Motor neuron (in vitro differentiated cells): ENCODE measurements at regions not wholly inside any gene's neighbourhood (a gene's known extent, or its start where the extent isn't known, plus 50 kb on each side); places are given as distances from the start of the nearest gene placed in this dataset.
A peak's percentile ranks its signal among the peaks of the same experiment; 100 is the strongest.
"Not testable (repeated sequence)": the region's sequence is repeated elsewhere in the genome, so short reads cannot be mapped to it uniquely, and the experiment has no call there.

Source experiments
- ATAC-seq, 8 experiments: fragments of 200-7000 bp; cut with Tn5 transposase; replicated peaks in 6 of 8; 2 replicates each; pipeline ENCODE4 v1.8.0; 2021; ENCODE audit warnings: mild to moderate bottlenecking in 8 of 8, moderate library complexity in 8 of 8
- H3K27ac ChIP-seq, 2 donors: fragments of 250-450 bp; sonication (Bioruptor Pico); 2 replicates each; pipeline ENCODE4 v1.9.0; 2021; ENCODE audit warnings: antibody characterized with exemption in 2 of 2, mild to moderate bottlenecking in 2 of 2, moderate library complexity in 1 of 2
- H3K4me1 ChIP-seq, 2 donors: fragments of 250-450 bp; sonication (Bioruptor Pico); replicated peaks in 1 of 2; 2 replicates each; pipeline ENCODE4 v1.6.1; 2021; ENCODE audit warnings: antibody characterized with exemption in 2 of 2, mild to moderate bottlenecking in 2 of 2, moderate library complexity in 1 of 2
- H3K4me3 ChIP-seq, 5 donors: fragments of 250-450 bp; sonication (Bioruptor Pico); 2 replicates each; pipeline ENCODE4 v1.9.0; 2021; ENCODE audit warnings: antibody characterized with exemption in 5 of 5, mild to moderate bottlenecking in 5 of 5, moderate library complexity in 4 of 5
- WGBS, 10 experiments: fragments of 450-650 bp; shearing (Covaris generic); methylation state at CpG; one replicate each; pipeline ENCODE4 v1.0.0; 2022; 5-methylcytosine and 5-hydroxymethylcytosine counted together
- in situ Hi-C, 9 experiments: fragments of 400-800 bp; cut with MboI; loops; one replicate each; pipeline ENCODE4 v1.15.0; 2021; ENCODE audit warnings: low sequenced_read_pairs in 9 of 9, low pct_unique_long_range_greater_than_20kb in 2 of 9; ENCODE audit not compliant: unreplicated experiment in 9 of 9

DNA sequence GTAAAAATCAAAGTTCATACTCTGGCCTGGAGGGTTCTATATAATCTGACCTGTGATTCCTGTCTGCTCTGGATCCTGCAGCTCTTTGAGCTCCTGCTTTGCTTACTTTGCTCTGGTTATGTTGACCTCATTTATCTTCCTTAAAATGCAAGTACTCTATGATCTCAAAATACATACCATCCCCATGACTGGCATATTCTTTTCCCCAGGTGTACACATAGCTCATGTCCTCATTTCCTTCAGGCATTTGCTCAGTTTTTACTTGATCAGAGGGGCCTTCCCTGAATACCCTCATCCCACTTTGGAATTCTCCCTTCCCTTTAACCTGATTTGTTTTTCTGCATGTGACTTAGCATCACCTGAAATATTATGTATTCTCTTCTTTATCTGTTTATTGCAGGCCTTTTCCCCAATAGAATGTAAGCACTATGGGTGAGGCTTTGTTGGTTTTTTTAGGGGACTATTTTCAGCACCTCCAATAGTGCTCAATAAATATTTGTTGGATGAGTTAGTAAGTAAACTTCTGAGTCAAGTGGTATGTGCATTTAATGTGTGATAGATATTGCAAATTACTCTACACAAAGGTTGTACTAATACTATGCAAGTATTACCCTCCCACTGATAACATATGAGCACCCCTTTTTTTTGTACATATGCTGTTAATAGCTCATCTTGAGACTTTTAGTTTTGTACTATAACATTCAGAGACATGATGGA lies 211.5 kb downstream of the NMUR2 start:
- Histone ChIP-seq H3K27ac (no peak overlapping the region), H3K4me1 (peaks cover 0 to 19% of the 10 kb centered on the region in 2 donors), H3K4me3 (no peak overlapping the region)
- in situ Hi-C loops, result no loop called here
- ATAC-seq, result no peak

DNA sequence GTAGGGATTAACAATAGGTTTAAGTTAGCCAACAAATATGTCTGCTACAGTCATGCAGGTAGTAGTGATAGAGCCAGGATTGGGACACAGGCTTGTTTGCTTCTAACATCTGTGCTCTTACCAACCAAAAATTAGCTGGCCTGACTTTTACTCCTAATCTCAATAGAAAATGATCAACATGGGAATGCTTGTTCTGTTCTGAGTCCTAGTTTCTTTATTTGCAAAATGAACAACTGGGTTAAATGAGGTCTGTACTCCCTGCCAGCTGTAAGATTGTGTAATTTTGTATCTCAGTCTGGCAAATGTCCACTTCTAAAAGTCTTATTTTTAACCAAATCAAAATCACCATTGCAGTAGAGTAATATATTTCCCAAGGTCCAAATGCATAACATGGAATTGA lies 216.8 kb downstream of the NMUR2 start:
- Histone ChIP-seq H3K4me1 (peaks cover 7 to 14% of the 10 kb centered on the region in 2 donors), H3K4me3 (no peak overlapping the region)
- ATAC-seq, result no peak

DNA sequence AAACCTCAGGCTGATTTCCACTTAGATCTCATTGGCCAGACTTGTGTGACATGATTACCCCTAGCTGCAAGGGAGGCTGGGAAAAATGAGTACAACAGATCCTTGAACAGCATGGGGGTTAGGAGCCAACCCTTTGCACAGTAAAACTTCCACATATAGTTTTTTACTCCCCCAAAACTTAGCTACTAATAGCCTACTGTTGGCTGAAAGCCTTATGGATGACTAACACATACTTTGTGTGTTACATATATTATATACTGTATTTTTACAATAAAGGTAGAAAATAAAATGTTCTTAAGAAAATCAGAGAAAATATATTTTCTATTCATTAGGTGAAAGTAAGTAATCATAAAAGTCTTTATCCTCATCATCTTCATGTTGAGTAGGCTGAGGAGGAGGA lies 217.4 kb downstream of the NMUR2 start:
- in situ Hi-C loops, result no loop called here
- H3K4me3 ChIP-seq, result no peak overlapping the region
- H3K4me1 ChIP-seq, result peaks cover 7 to 14% of the 10 kb centered on the region in 2 donors
- no peak overlapping the region for H3K27ac ChIP-seq
- no peak for ATAC-seq

More for the DNA sequence above, 216.8 kb downstream of the NMUR2 start:
- H3K27ac ChIP-seq, result no peak overlapping the region
- in situ Hi-C loops, result no loop called here

DNA sequence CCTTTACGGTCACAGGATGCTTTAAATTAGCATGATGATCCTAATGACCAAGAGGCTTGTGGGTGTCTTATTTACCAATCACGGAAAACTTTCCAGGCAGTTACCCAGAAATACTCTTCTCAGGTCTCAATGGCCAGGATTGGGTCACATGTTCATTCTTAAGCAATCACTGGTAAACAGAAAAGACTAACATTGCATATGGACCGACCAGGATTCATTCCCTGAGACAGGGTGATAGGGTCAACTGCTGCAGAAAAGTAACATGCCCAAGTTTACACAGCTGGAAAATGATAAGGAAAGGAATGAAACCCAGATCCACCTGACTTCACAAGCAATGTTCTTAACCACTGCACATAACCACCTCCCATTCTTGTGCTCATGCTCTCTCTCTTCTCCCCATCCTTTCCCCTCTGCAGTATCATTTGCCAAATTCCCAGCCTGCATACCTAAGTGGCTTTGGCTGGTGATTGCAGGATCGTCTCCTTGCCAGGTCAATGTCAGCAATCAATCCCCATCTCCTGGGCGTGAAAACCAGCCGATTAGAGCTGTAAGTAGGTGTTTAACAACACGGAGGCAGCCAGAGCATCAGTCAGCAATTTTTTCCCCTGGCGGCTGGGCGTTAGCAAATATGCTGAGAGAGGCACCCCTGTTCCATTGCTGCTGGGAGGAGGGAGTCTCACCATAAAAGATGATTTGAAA lies 219.4 kb downstream of the NMUR2 start:
- WGBS, 10 experiments, result 0 to 74% (median 45%) methylated on average over 1 to 8 of the region's 9 CpGs; no CpG with 5 or more reads in 1 of the 10 experiments
- H3K4me1 ChIP-seq, result peaks cover 7 to 14% of the 10 kb centered on the region in 2 donors
- ATAC-seq, result peak in 5 of 8 experiments; percentile 20 to 91 (median 73)
- H3K4me3 ChIP-seq, result no peak overlapping the region
- in situ Hi-C loops, result no loop called here
- no peak overlapping the region for H3K27ac ChIP-seq

DNA sequence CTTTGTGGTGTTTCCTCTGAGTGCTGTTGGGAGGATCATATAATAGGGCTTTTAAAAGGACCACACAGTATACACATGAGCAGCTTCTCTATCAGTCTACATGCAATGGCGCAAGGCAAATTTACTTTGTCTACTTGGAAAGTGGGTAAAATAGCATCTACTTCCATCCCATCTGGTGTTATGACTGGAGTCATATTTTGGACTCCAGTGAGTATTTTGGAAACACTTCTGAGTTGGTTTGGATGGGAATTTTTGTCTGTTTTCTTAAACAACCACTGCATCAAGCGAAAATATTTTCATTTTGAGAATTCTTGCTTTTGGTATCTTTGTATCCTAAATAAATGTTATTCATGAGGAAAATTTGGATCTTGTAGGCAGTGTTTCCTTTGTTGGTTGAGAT lies 220.8 kb downstream of the NMUR2 start:
- Histone ChIP-seq H3K27ac (no peak overlapping the region), H3K4me3 (no peak overlapping the region), H3K4me1 (peaks cover 7 to 14% of the 10 kb centered on the region in 2 donors)
- in situ Hi-C loops, result no loop called here
- no peak for ATAC-seq
- 0 to 100% (median 20%) methylated on average over 1 to 2 of the region's 2 CpGs; no CpG with 5 or more reads in 1 of the 10 experiments for WGBS, 10 experiments

DNA sequence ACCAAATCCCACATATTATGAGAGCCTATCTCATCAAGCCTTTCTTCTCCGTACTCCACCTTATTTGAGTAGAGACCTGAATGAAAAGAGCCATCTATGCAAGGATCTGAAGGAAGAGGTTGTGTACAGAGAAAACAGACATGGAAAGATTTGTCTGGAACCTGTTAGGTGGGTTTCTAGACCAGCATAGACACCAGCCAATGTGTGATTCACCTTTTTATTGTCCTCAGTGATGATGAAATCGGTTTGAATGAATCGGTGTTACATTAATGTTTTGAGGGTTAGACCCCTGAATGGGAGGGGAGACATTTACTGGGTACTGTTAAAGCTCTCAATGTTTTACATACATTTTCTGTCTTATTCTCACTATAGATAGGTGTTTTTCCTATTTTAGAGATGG lies 223.6 kb downstream of the NMUR2 start:
- 7 to 100% (median 86%) methylated on average over 1 to 3 of the region's 3 CpGs; no CpG with 5 or more reads in 5 of the 10 experiments for WGBS, 10 experiments
- Histone ChIP-seq H3K4me1 (peaks cover 7 to 17% of the 10 kb centered on the region in 2 donors), H3K27ac (no peak overlapping the region), H3K4me3 (no peak overlapping the region)
- in situ Hi-C loops, result no loop called here
- ATAC-seq, result no peak

DNA sequence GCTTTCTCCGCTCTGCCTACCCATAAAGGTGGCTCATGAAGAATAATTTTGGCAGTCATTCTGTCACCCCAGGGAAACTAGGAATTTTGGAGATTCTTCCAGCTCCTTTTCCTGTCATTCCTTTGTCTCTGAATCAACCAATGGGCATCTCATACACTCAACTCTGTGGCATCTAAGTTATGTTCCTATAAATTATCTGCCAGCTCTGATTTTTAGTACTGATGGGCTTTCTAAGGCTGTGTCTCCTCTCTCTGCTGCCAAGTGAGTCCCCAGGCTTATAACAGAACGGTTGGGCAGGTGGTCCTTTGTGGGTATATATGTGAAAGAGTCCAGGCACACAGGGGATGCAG lies 226.8 kb downstream of the NMUR2 start:
- H3K4me3 ChIP-seq, result no peak overlapping the region

DNA sequence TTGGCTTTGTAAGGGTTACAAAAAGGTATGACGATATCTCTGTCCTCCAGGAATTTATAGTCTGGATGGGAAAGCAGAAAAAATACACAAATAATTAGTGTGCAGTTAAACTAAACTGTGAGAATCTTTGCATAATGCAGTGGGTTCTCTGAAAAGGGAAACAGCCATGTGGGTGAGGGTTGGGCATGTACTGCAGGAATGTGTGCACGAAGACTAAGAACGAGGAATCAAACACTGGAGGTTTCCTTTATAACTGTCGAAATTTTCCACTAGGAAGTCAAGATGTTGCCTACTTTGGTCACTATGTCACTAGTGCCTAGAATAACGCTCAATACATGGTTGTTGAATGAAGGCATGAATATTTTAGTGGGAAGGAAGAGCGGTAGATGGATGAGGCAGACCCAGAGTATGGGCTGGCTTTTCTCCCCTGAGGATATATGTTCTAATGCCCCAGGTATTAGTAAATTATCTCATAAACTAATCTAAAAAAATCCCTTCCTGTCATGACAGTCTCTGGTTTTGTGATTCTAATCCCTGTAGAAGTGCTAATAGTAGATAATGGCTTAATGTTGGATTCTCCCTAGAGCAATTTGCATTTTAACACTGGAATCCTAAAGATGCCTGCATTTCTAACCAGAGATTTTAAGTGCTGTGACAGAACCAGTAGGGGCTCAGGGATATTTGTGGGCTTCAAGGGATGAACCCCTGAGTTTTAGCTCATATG lies 227.3 kb downstream of the NMUR2 start:
- Histone ChIP-seq H3K4me3 (no peak overlapping the region), H3K4me1 (peaks cover 0 to 4% of the 10 kb centered on the region in 2 donors), H3K27ac (no peak overlapping the region)
- 12 to 89% (median 60%) methylated on average over 1 to 6 of the region's 6 CpGs; no CpG with 5 or more reads in 2 of the 10 experiments for WGBS, 10 experiments
- in situ Hi-C loops, result no loop called here
- ATAC-seq, result no peak

More for the DNA sequence above, 226.8 kb downstream of the NMUR2 start:
- no peak overlapping the region for H3K27ac ChIP-seq
- H3K4me1 ChIP-seq, result peaks cover 0 to 4% of the 10 kb centered on the region in 2 donors
- ATAC-seq, result no peak
- 0 to 100% (median 27%) methylated on average over 1 to 2 of the region's 2 CpGs; no CpG with 5 or more reads in 2 of the 10 experiments for WGBS, 10 experiments
- in situ Hi-C loops, result no loop called here

DNA sequence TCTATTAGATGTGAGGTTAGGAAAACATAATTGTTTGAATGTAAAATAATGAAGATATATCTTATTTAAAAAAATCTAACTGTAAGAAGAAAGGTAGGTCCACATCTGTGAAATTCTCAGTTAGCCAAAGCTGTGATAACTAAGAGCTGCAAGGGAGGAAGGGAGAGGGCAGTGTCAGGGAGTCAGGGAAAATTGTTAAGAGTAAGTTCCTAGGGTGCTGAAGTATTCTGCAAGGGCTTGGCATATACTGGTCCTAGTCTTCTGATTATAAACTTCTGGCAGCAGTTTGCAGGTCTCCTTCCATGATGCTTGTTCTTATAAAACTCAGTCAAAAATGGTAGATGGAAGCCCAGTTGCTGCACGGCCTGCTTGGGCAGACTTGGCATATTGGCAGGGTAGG lies 233.2 kb downstream of the NMUR2 start:
- 0 to 100% (median 90%) methylated on average over 1 of the region's 1 CpG; no CpG with 5 or more reads in 4 of the 10 experiments for WGBS, 10 experiments
- H3K4me1 ChIP-seq, result peaks cover 13 to 22% of the 10 kb centered on the region in 2 donors
- H3K27ac ChIP-seq, result no peak overlapping the region
- in situ Hi-C loops, result loop anchor here in 1 of 9 experiments (25.0 kb wide), 1 partner anchor 340 kb away; no protein-coding TSS in a partner anchor
- H3K4me3 ChIP-seq, result no peak overlapping the region
- ATAC-seq, result no peak

DNA sequence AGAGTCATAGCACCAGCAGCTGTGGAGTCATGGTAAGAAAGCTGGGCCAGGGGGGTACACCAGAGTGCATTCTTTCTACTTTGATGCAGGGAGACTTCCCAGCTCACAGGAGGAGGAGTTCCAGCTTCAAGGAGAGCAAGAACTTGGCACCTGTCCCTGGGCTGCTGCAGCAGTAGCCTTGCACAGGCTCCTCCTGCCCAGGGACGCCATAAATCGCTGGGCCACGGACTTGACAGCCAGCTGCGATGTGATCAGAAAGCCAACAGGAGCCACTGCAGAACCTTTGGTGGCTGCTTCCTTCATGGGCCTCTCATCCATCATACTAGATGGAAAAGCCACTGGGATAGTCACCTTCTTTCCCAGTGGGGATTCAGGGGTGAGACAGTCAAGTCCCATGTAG lies 234.7 kb downstream of the NMUR2 start:
- WGBS, 10 experiments, result 0 to 40% (median 24%) methylated on average over 1 to 4 of the region's 4 CpGs; no CpG with 5 or more reads in 6 of the 10 experiments
- H3K4me3 ChIP-seq, result no peak overlapping the region
- in situ Hi-C loops, result loop anchor here in 1 of 9 experiments (25.0 kb wide), 1 partner anchor 342 kb away; no protein-coding TSS in a partner anchor
- peak in 6 of 8 experiments; percentile 41 to 100 (median 99) for ATAC-seq
- peaks cover 16 to 35% of the 10 kb centered on the region in 2 donors for H3K4me1 ChIP-seq
- no peak overlapping the region for H3K27ac ChIP-seq

DNA sequence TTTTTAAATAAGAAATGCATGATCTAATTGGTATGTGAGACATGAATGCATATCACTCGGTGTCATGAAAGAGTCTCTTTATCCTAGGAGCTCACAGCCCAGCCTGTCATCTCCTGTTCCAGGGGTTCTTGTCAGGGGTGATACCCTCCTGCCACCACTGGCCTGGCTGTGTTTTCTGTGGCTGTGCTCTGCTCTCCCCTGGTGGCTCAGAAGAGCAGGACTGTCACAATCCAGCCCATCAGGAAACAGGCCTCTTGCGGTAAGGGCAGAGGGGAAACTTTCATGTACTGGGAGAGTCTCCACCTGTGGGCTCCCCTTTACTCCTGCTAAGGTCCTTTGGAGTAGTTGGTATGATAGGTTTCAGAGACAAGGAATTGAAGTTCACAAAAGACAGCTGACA lies 240.2 kb upstream of the GLRA1 start:
- ATAC-seq, result peak in 2 of 8 experiments; percentile 11 to 37
- H3K4me3 ChIP-seq, result no peak overlapping the region
- WGBS, 10 experiments, result 0 to 83% (median 50%) methylated on average over 1 to 2 of the region's 2 CpGs; no CpG with 5 or more reads in 5 of the 10 experiments
- no peak overlapping the region for H3K27ac ChIP-seq
- in situ Hi-C loops, result loop anchor here in 1 of 9 experiments (25.0 kb wide), 1 partner anchor 347 kb away; no protein-coding TSS in a partner anchor
- H3K4me1 ChIP-seq, result peaks cover 3 to 18% of the 10 kb centered on the region in 2 donors

DNA sequence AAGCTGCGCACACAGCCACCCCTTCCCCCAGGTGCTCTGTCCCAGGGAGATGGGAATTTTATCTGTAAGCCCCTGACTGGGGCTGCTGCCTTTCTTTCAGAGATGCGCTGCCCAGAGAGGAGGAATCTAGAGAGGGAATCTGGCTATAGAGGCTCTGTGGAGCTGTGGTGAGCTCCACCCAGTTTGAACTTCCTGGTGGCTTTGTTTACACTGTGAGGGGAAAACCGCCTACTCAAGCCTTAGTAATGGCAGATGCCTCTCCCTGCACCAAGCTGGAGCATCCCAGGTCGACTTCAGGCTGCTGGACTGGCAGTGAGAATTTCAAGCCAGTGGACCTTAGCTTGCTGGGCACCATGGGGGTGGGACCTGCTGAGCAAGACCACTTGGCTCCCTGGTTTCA lies 235.2 kb upstream of the GLRA1 start:
- in situ Hi-C loops, result loop anchor here in 1 of 9 experiments (25.0 kb wide), 1 partner anchor 352 kb away; no protein-coding TSS in a partner anchor
- not testable (repeated sequence) for H3K4me1 ChIP-seq, ATAC-seq, H3K27ac ChIP-seq, H3K4me3 ChIP-seq
- 60 to 100% (median 100%) methylated on average over 1 of the region's 4 CpGs; no CpG with 5 or more reads in 6 of the 10 experiments for WGBS, 10 experiments

DNA sequence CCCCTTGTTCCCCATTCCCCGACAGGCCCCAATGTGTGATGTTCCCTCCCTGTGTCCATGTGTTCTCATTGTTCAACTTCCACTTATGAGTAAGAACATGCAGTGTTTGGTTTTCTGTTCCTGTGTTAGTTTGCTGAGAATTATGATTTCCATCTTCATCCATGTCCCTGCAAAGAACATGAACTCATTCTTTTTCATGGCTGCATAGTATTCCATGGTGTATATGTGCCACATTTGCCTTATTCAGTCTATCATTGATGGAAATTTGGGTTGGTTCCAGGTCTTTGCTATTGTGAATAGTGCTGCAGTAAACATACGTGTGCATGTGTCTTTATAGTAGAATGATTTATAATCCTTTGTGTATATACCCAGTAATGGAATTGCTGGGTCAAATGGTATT lies 229.8 kb upstream of the GLRA1 start:
- H3K4me1 ChIP-seq, result peaks cover 23 to 37% of the 10 kb centered on the region in 2 donors
- ATAC-seq, H3K4me3 ChIP-seq, H3K27ac ChIP-seq: not testable (repeated sequence)
- in situ Hi-C loops, result loop anchor here in 1 of 9 experiments (25.0 kb wide), 1 partner anchor 358 kb away; no protein-coding TSS in a partner anchor
- 0 to 100% (median 95%) methylated on average over 1 of the region's 2 CpGs; no CpG with 5 or more reads in 4 of the 10 experiments for WGBS, 10 experiments
